ENCODE measurements at regions not wholly inside any gene's neighbourhood (a gene's known extent, or its start where the extent isn't known, plus 50 kb on each side); places are given as distances from the start of the nearest gene placed in this dataset.

GRCh38 chr4:152094970-152095700, 334.3 kb upstream of the GATB start:
- no peak for TF ChIP-seq POLR2A (IDR thresholded peaks at IDR 0.05)
- TF ChIP-seq CTCF (IDR thresholded peaks at IDR 0.05) = no peak
